ENCODE measurements at regions not wholly inside any gene's neighbourhood (a gene's known extent, or its start where the extent isn't known, plus 50 kb on each side); places are given as distances from the start of the nearest gene placed in this dataset.

GRCh38 chr5:153340139-153340538 is 150.3 kb upstream of the GRIA1 start:
- TF ChIP-seq EZH2phosphoT487 (conservative IDR thresholded peaks at IDR 0.05; ENCODE audit: low read length) (no peak), CTCF (IDR thresholded peaks at IDR 0.05; ENCODE audit: insufficient read depth, low read length, poor library complexity, severe bottlenecking) (no peak)
- no peaks in the 10 kb centered on the region for H4K20me1 ChIP-seq (ENCODE audit: low read depth, low read length)
- no peak overlapping the region for H3K4me3 ChIP-seq (ENCODE audit: insufficient read depth, low read length, poor library complexity, severe bottlenecking)
- H3K9ac ChIP-seq (ENCODE audit: low read length), result no peak overlapping the region
- H3K9me2 ChIP-seq (replicated peaks; ENCODE audit: insufficient read depth, low read length), result no peaks in the 10 kb centered on the region
- no peaks in the 10 kb centered on the region for H3K36me3 ChIP-seq (ENCODE audit: low read length)
- no peak overlapping the region for H2AFZ ChIP-seq (ENCODE audit: low read depth, low read length, severe bottlenecking)
- no peak overlapping the region for H3K4me2 ChIP-seq (ENCODE audit: low read depth, low read length, poor library complexity, severe bottlenecking)
- no peaks in the 10 kb centered on the region for H3K9me3 ChIP-seq (ENCODE audit: insufficient read depth, low read length)
- no peaks in the 10 kb centered on the region for H3F3A ChIP-seq (ENCODE audit: insufficient read depth)
- no peak overlapping the region for H3K27ac ChIP-seq (ENCODE audit: low read depth, low read length)
- no peaks in the 10 kb centered on the region for H3K79me2 ChIP-seq (ENCODE audit: insufficient read depth, low read length)
- H3K27me3 ChIP-seq (ENCODE audit: low read length), result no peaks in the 10 kb centered on the region

- no peaks in the 10 kb centered on the region for H3K27me3 ChIP-seq (ENCODE audit: low read length)
Measured at GRCh38 chr5:153340738-153341137, 149.7 kb upstream of the GRIA1 start.

GRCh38 chr5:153342487-153342886 is 148.0 kb upstream of the GRIA1 start:
- Histone ChIP-seq H3K36me3 (ENCODE audit: low read length) (no peaks in the 10 kb centered on the region), H2AFZ (ENCODE audit: low read depth, low read length, severe bottlenecking) (no peak overlapping the region), H4K20me1 (ENCODE audit: low read depth, low read length) (no peaks in the 10 kb centered on the region), H3F3A (ENCODE audit: insufficient read depth) (no peaks in the 10 kb centered on the region), H3K79me2 (ENCODE audit: insufficient read depth, low read length) (no peaks in the 10 kb centered on the region), H3K9me3 (ENCODE audit: insufficient read depth, low read length) (no peaks in the 10 kb centered on the region), H3K27ac (ENCODE audit: low read depth, low read length) (no peak overlapping the region), H3K4me2 (ENCODE audit: low read depth, low read length, poor library complexity, severe bottlenecking) (no peak overlapping the region), H3K9me2 (replicated peaks; ENCODE audit: insufficient read depth, low read length) (no peaks in the 10 kb centered on the region), H3K27me3 (ENCODE audit: low read length) (no peaks in the 10 kb centered on the region), H3K9ac (ENCODE audit: low read length) (no peak overlapping the region), H3K4me3 (ENCODE audit: insufficient read depth, low read length, poor library complexity, severe bottlenecking) (no peak overlapping the region)
- TF ChIP-seq EZH2phosphoT487 (conservative IDR thresholded peaks at IDR 0.05; ENCODE audit: low read length) (no peak), CTCF (IDR thresholded peaks at IDR 0.05; ENCODE audit: insufficient read depth, low read length, poor library complexity, severe bottlenecking) (no peak)

More at GRCh38 chr5:153340738-153341137, 149.7 kb upstream of the GRIA1 start:
- H3K9me3 ChIP-seq (ENCODE audit: insufficient read depth, low read length), result no peaks in the 10 kb centered on the region
- no peak overlapping the region for H3K9ac ChIP-seq (ENCODE audit: low read length)
- no peak overlapping the region for H3K27ac ChIP-seq (ENCODE audit: low read depth, low read length)
- H3F3A ChIP-seq (ENCODE audit: insufficient read depth), result no peaks in the 10 kb centered on the region
- H3K36me3 ChIP-seq (ENCODE audit: low read length), result no peaks in the 10 kb centered on the region
- H3K9me2 ChIP-seq (replicated peaks; ENCODE audit: insufficient read depth, low read length), result no peaks in the 10 kb centered on the region
- no peak overlapping the region for H3K4me2 ChIP-seq (ENCODE audit: low read depth, low read length, poor library complexity, severe bottlenecking)
- H4K20me1 ChIP-seq (ENCODE audit: low read depth, low read length), result no peaks in the 10 kb centered on the region
- TF ChIP-seq CTCF (IDR thresholded peaks at IDR 0.05; ENCODE audit: insufficient read depth, low read length, poor library complexity, severe bottlenecking) (no peak), EZH2phosphoT487 (conservative IDR thresholded peaks at IDR 0.05; ENCODE audit: low read length) (no peak)
- H3K79me2 ChIP-seq (ENCODE audit: insufficient read depth, low read length), result no peaks in the 10 kb centered on the region
- H2AFZ ChIP-seq (ENCODE audit: low read depth, low read length, severe bottlenecking), result no peak overlapping the region
- H3K4me3 ChIP-seq (ENCODE audit: insufficient read depth, low read length, poor library complexity, severe bottlenecking), result no peak overlapping the region

All from SU-DHL-6 (cell line).